IMR-90 (cell line): ENCODE measurements at regions not wholly inside any gene's neighbourhood (a gene's known extent, or its start where the extent isn't known, plus 50 kb on each side); places are given as distances from the start of the nearest gene placed in this dataset.

Experiments
- ATAC-seq: fragments of 200-7000 bp; cut with Tn5 transposase; 2 replicates; pipeline ENCODE4 v1.9.1; 2020; ENCODE audit warnings: low read depth, mild to moderate bottlenecking, moderate library complexity
- BruUV-seq: library from RNA; stranded (reverse); fragments of 400-500 nt; replicated peaks from 2 replicates; lab custom pipeline; 2021; lab: Mats Ljungman, UMichigan
- CTCF ChIA-PET: fragments of 300-600 bp; formaldehyde crosslinking; extraction: SDS; loops from one replicate; lab custom pipeline; 2021; ENCODE audit warnings: antibody characterized with exemption; lab: Yijun Ruan, JAX
- POLR2A ChIA-PET: fragments of 300-600 bp; sonication (Branson Sonifier 250); formaldehyde crosslinking; loops from one replicate; lab custom pipeline; 2022; ENCODE audit warnings: antibody characterized with exemption; ENCODE audit not compliant: unreplicated experiment; lab: Charles Lee
- DNase-seq: peaks from one replicate; pipeline ENCODE4 v3.0.0; 2013
- H2AFZ ChIP-seq: replicated peaks from 2 replicates; pipeline ENCODE3; 2013; ENCODE audit warnings: low read length, mild to moderate bottlenecking; ENCODE audit not compliant: poor library complexity
- H2AK5ac ChIP-seq: 2 replicates; pipeline ENCODE4 v1.6.1; 2013; ENCODE audit warnings: low read depth, low read length, inconsistent platforms
- H2AK9ac ChIP-seq: replicated peaks from 2 replicates; pipeline ENCODE3; 2013; ENCODE audit warnings: mild to moderate bottlenecking, low read depth, low read length, moderate library complexity; ENCODE audit not compliant: poor library complexity
- H2BK120ac ChIP-seq: 2 replicates; pipeline ENCODE4 v1.6.1; 2013; ENCODE audit warnings: low read depth, low read length, inconsistent platforms
- H2BK15ac ChIP-seq: 3 replicates; pipeline ENCODE4 v1.6.1; 2013; ENCODE audit warnings: low read depth, low read length, inconsistent platforms
- H2BK20ac ChIP-seq: 2 replicates; pipeline ENCODE4 v1.6.1; 2013; ENCODE audit warnings: low read depth, mild to moderate bottlenecking, inconsistent platforms, low read length, moderate library complexity
- H2BK5ac ChIP-seq: 2 replicates; pipeline ENCODE4 v1.6.1; 2013; ENCODE audit warnings: mild to moderate bottlenecking, low read depth, low read length, inconsistent platforms; ENCODE audit not compliant: poor library complexity, severe bottlenecking
- H3K14ac ChIP-seq: replicated peaks from 2 replicates; pipeline ENCODE4 v1.6.1; 2013; ENCODE audit warnings: low read depth, low read length, inconsistent platforms
- H3K18ac ChIP-seq: 2 replicates; pipeline ENCODE4 v1.6.1; 2013; ENCODE audit warnings: low read depth, low read length, control low read depth
- H3K23ac ChIP-seq: 2 replicates; pipeline ENCODE4 v1.6.1; 2013; ENCODE audit warnings: low read depth, low read length, inconsistent platforms
- H3K27ac ChIP-seq: 2 replicates; pipeline ENCODE4 v1.5.1; 2013; ENCODE audit warnings: mild to moderate bottlenecking, control low read depth, low read length; ENCODE audit not compliant: insufficient read depth
- H3K27me3 ChIP-seq: 2 replicates; pipeline ENCODE4 v1.6.1; 2013; ENCODE audit warnings: low read length; ENCODE audit not compliant: control insufficient read depth, insufficient read depth
- H3K36me3 ChIP-seq: 2 replicates; pipeline ENCODE4 v1.6.1; 2013; ENCODE audit warnings: low read length, mixed read lengths; ENCODE audit not compliant: control insufficient read depth, insufficient read depth
- H3K4ac ChIP-seq: 2 replicates; pipeline ENCODE4 v1.6.1; 2013; ENCODE audit warnings: low read depth, low read length, inconsistent platforms
- H3K4me1 ChIP-seq: 2 replicates; pipeline ENCODE4 v1.6.1; 2013; ENCODE audit warnings: low read length, mixed read lengths; ENCODE audit not compliant: control insufficient read depth, insufficient read depth
- H3K4me2 ChIP-seq: 2 replicates; pipeline ENCODE4 v1.6.1; 2013; ENCODE audit warnings: low read depth, mild to moderate bottlenecking, control low read depth, low read length, moderate library complexity
- H3K4me3 ChIP-seq: 2 replicates; pipeline ENCODE4 v1.5.1; 2013; ENCODE audit warnings: low read depth, mild to moderate bottlenecking, control low read depth, low read length, moderate library complexity; ENCODE audit not compliant: insufficient read depth
- H3K56ac ChIP-seq: 2 replicates; pipeline ENCODE4 v1.6.1; 2013; ENCODE audit warnings: low read length, inconsistent platforms; ENCODE audit not compliant: insufficient read depth; ENCODE audit errors: extremely low read depth
- H3K79me1 ChIP-seq, 2 experiments: 2 replicates each; pipeline ENCODE4 v1.6.1; 2013; ENCODE audit warnings: low read length in 2 of 2, inconsistent platforms in 1 of 2, low read depth in 1 of 2
- H3K9ac ChIP-seq: 2 replicates; pipeline ENCODE4 v1.6.1; 2013; ENCODE audit warnings: low read depth, low read length, control low read depth
- H3K9me1 ChIP-seq: 2 replicates; pipeline ENCODE4 v1.6.1; 2013; ENCODE audit warnings: low read length, inconsistent platforms; ENCODE audit not compliant: insufficient read depth
- H3K9me3 ChIP-seq: 2 replicates; pipeline ENCODE4 v1.6.1; 2013; ENCODE audit warnings: low read length; ENCODE audit not compliant: control insufficient read depth, insufficient read depth
- H4K20me1 ChIP-seq: 2 replicates; pipeline ENCODE4 v1.6.1; 2013; ENCODE audit warnings: low read length, inconsistent platforms; ENCODE audit not compliant: insufficient read depth
- H4K5ac ChIP-seq: 2 replicates; pipeline ENCODE4 v1.6.1; 2013; ENCODE audit warnings: mild to moderate bottlenecking, low read depth, low read length, control low read depth
- H4K8ac ChIP-seq, 2 experiments: 2 replicates each; pipeline ENCODE4 v1.6.1; 2013; ENCODE audit warnings: low read depth in 2 of 2, low read length in 2 of 2, control low read depth in 1 of 2, inconsistent platforms in 1 of 2
- H4K91ac ChIP-seq: 2 replicates; pipeline ENCODE4 v1.6.1; 2013; ENCODE audit warnings: low read depth, low read length, inconsistent platforms; ENCODE audit not compliant: insufficient read depth
- BHLHE40 ChIP-seq: fragments of 150-350 bp; IDR thresholded peaks from 2 replicates; pipeline ENCODE4 v1.6.1; 2016; ENCODE audit warnings: mild to moderate bottlenecking, low read depth, low read length
- CEBPB ChIP-seq: IDR thresholded peaks from 2 replicates; pipeline ENCODE4 v1.6.1; 2012; ENCODE audit warnings: low read depth, low read length, improper control_type of control experiment
- CHD1 ChIP-seq: IDR thresholded peaks from 2 replicates; pipeline ENCODE4 v1.6.1; 2012; ENCODE audit warnings: low read depth, low read length, improper control_type of control experiment
- CTCF ChIP-seq: conservative IDR thresholded peaks from 2 replicates; pipeline ENCODE4 v1.5.1; 2012; ENCODE audit warnings: mild to moderate bottlenecking, low read depth, low read length, improper control_type of control experiment
- ELK1 ChIP-seq: fragments of 150-350 bp; IDR thresholded peaks from 2 replicates; pipeline ENCODE4 v1.6.1; 2016; ENCODE audit warnings: low read depth, mild to moderate bottlenecking, low read length, moderate library complexity, borderline replicate concordance
- FOS ChIP-seq: fragments of 150-350 bp; IDR thresholded peaks from 2 replicates; pipeline ENCODE4 v1.6.1; 2016; ENCODE audit warnings: low read depth, low read length
- MAFK ChIP-seq: IDR thresholded peaks from 2 replicates; pipeline ENCODE4 v1.6.1; 2012; ENCODE audit warnings: low read depth, low read length, improper control_type of control experiment
- MAZ ChIP-seq: IDR thresholded peaks from 2 replicates; pipeline ENCODE4 v1.6.1; 2012; ENCODE audit warnings: low read depth, mild to moderate bottlenecking, low read length, improper control_type of control experiment, moderate library complexity, borderline replicate concordance
- MXI1 ChIP-seq: IDR thresholded peaks from 2 replicates; pipeline ENCODE4 v1.6.1; 2012; ENCODE audit warnings: low read depth, mild to moderate bottlenecking, low read length, moderate library complexity, borderline replicate concordance
- NFE2L2 ChIP-seq: fragments of 150-350 bp; IDR thresholded peaks from 2 replicates; pipeline ENCODE4 v1.6.1; 2016; ENCODE audit warnings: low read depth, mild to moderate bottlenecking, low read length
- POLR2A ChIP-seq: IDR thresholded peaks from 2 replicates; pipeline ENCODE4 v1.6.1; 2012; ENCODE audit warnings: mild to moderate bottlenecking, low read depth, low read length
- RAD21 ChIP-seq: IDR thresholded peaks from 2 replicates; pipeline ENCODE4 v1.6.1; 2012; ENCODE audit warnings: low read length, improper control_type of control experiment
- RCOR1 ChIP-seq: IDR thresholded peaks from 2 replicates; pipeline ENCODE4 v1.6.1; 2012; ENCODE audit warnings: mild to moderate bottlenecking, low read length, improper control_type of control experiment; ENCODE audit not compliant: insufficient replicate concordance
- RFX5 ChIP-seq: IDR thresholded peaks from 2 replicates; pipeline ENCODE4 v1.8.0; 2012; ENCODE audit warnings: low read depth, mild to moderate bottlenecking, low read length, moderate library complexity
- SMC3 ChIP-seq: fragments of 150-350 bp; IDR thresholded peaks from 2 replicates; pipeline ENCODE4 v1.6.1; 2016; ENCODE audit warnings: low read depth, mild to moderate bottlenecking, antibody characterized with exemption, low read length, moderate library complexity
- USF2 ChIP-seq: fragments of 150-350 bp; IDR thresholded peaks from 2 replicates; pipeline ENCODE4 v1.6.1; 2017; ENCODE audit warnings: mild to moderate bottlenecking, antibody characterized with exemption, low read length, low read depth
- WGBS, 2 experiments: methylation state at CpG; one replicate each; pipeline versions ENCODE4 v1.1.5 to v1.1.7; 2013; ENCODE audit warnings: missing lambda C conversion rate in 2 of 2; ENCODE audit not compliant: insufficient read length in 1 of 2; ENCODE audit errors: extremely low coverage in 2 of 2; 5-methylcytosine and 5-hydroxymethylcytosine counted together
- dilution Hi-C: fragments of 300-500 bp; cut with HindIII; formaldehyde crosslinking; loops from one replicate; pipeline ENCODE4 v1.14.3; 2018; ENCODE audit warnings: low sequenced_read_pairs; ENCODE audit not compliant: unreplicated experiment
- in situ Hi-C: fragments of 300-500 bp; cut with MboI; formaldehyde crosslinking; loops from 3 replicates; pipeline ENCODE4 v1.14.3; 2019; ENCODE audit warnings: low sequenced_read_pairs, inconsistent platforms, mixed read lengths
- intact Hi-C: fragments of 100-400 bp; cut with micrococcal nuclease; formaldehyde crosslinking; loops from 2 replicates; pipeline ENCODE4 v1.10.0; 2022

- dilution Hi-C loops (no loop called here), intact Hi-C loops (loop anchor here (10.0 kb wide), 1 partner anchor 518 kb away; no protein-coding TSS in a partner anchor), in situ Hi-C loops (loop anchor here (5.0 kb wide), 1 partner anchor 509 kb away; no protein-coding TSS in a partner anchor)
- no peak overlapping the region for H4K5ac ChIP-seq
- H2BK15ac ChIP-seq, result no peak overlapping the region
- H2AK5ac ChIP-seq, result no peak overlapping the region
- H3K36me3 ChIP-seq, result no peaks in the 10 kb centered on the region
- H4K91ac ChIP-seq, result no peak overlapping the region
- no peak overlapping the region; the same call in 1 of the 2 replicates for H3K18ac ChIP-seq
- H3K23ac ChIP-seq, result no peak overlapping the region
- no peak overlapping the region for H3K56ac ChIP-seq
- H3K4me1 ChIP-seq, result peaks cover 2% of the 10 kb centered on the region; the same call in 1 of the 2 replicates
- H3K9me3 ChIP-seq, result no peaks in the 10 kb centered on the region
- H3K14ac ChIP-seq, result no peak overlapping the region
- H2AK9ac ChIP-seq, result no peak overlapping the region
- no peak overlapping the region for H2BK5ac ChIP-seq
- H3K27ac ChIP-seq, result no peak overlapping the region
- H2BK120ac ChIP-seq, result no peak overlapping the region
- no peak overlapping the region for H3K4me3 ChIP-seq
- no TSS peak for BruUV-seq
- H3K9me1 ChIP-seq, result no peaks in the 10 kb centered on the region
- H4K8ac ChIP-seq, result no peak overlapping the region
- no peak overlapping the region for H3K9ac ChIP-seq
- no peaks in the 10 kb centered on the region for H3K79me1 ChIP-seq
- no CpG with 5 or more reads among the region's 3 CpGs for WGBS, 2 experiments
- H2BK20ac ChIP-seq, result no peak overlapping the region
- POLR2A ChIA-PET, result interaction anchor here (0.5 kb wide), 1 partner anchor 121 kb away, joined by 5 read pairs; no protein-coding TSS in a partner anchor
- H3K27me3 ChIP-seq, result peaks cover 26% of the 10 kb centered on the region
- H3K4me2 ChIP-seq, result no peak overlapping the region
- CTCF ChIA-PET, result no interaction called here
- ATAC-seq, result no peak
- TF ChIP-seq ELK1 (no peak), SMC3 (no peak), BHLHE40 (no peak), MXI1 (no peak), CEBPB (no peak), CHD1 (no peak), RCOR1 (no peak), CTCF (no peak), POLR2A (no peak), FOS (no peak), RAD21 (no peak), MAFK (no peak), USF2 (no peak), NFE2L2 (no peak), RFX5 (no peak), MAZ (no peak)
- H4K20me1 ChIP-seq, result peaks cover 3% of the 10 kb centered on the region; the same call in 1 of the 2 replicates
- no peak overlapping the region for H2AFZ ChIP-seq
- H3K4ac ChIP-seq, result no peak overlapping the region
- no peak for DNase-seq
These were observed 499.9 kb downstream of the KCTD12 start for GRCh38 chr13:76386321-76386720.
